ENCODE measurements at regions not wholly inside any gene's neighbourhood (a gene's known extent, or its start where the extent isn't known, plus 50 kb on each side); places are given as distances from the start of the nearest gene placed in this dataset.
"Not testable (repeated sequence)": the region's sequence is repeated elsewhere in the genome, so short reads cannot be mapped to it uniquely, and the experiment has no call there.

- DNase-seq, result no peak
Observed at GRCh38 chr9:81427870-81428269, 261.5 kb downstream of the TLE1 start.

GRCh38 chr9:81424431-81424830 lies 264.9 kb downstream of the TLE1 start:
- DNase-seq, result no peak

GRCh38 chr9:81423589-81424326 lies 265.6 kb downstream of the TLE1 start:
- no peak for DNase-seq

GRCh38 chr9:81421090-81421489 lies 268.3 kb downstream of the TLE1 start:
- not testable (repeated sequence) for DNase-seq

- DNase-seq, result no peak
Observed at GRCh38 chr9:81420024-81420423, 269.3 kb downstream of the TLE1 start.

GRCh38 chr9:81417941-81418340 lies 271.4 kb downstream of the TLE1 start:
- no peak for DNase-seq

- DNase-seq, result no peak
Observed at GRCh38 chr9:81417299-81417675, 272.1 kb downstream of the TLE1 start.

GRCh38 chr9:81416476-81417298 lies 272.7 kb downstream of the TLE1 start:
- no peak for DNase-seq

- no peak for DNase-seq
Observed at GRCh38 chr9:81414836-81415235, 274.5 kb downstream of the TLE1 start.

GRCh38 chr9:81411961-81412360 lies 277.4 kb downstream of the TLE1 start:
- DNase-seq, result no peak

GRCh38 chr9:81410201-81410600 lies 279.1 kb downstream of the TLE1 start:
- DNase-seq, result no peak

GRCh38 chr9:81408951-81409350 lies 280.4 kb downstream of the TLE1 start:
- no peak for DNase-seq

GRCh38 chr9:81404931-81405598 lies 284.3 kb downstream of the TLE1 start:
- DNase-seq, result no peak

GRCh38 chr9:81397481-81398381 lies 291.6 kb downstream of the TLE1 start:
- DNase-seq, result no peak

GRCh38 chr9:81396528-81396927 lies 292.8 kb downstream of the TLE1 start:
- no peak for DNase-seq

GRCh38 chr9:81395676-81396054 lies 293.7 kb downstream of the TLE1 start:
- DNase-seq, result no peak

GRCh38 chr9:81394881-81395675 lies 294.3 kb downstream of the TLE1 start:
- no peak for DNase-seq

- DNase-seq, result no peak
Observed at GRCh38 chr9:81393985-81394811, 295.1 kb downstream of the TLE1 start.

GRCh38 chr9:81391457-81391825 lies 297.9 kb downstream of the TLE1 start:
- no peak for DNase-seq

- DNase-seq, result no peak
Observed at GRCh38 chr9:81390792-81391456, 298.4 kb downstream of the TLE1 start.

All from SHP77 (cell line).